K562 (cell line): ENCODE measurements at regions not wholly inside any gene's neighbourhood (a gene's known extent, or its start where the extent isn't known, plus 50 kb on each side); places are given as distances from the start of the nearest gene placed in this dataset.

Source experiments
- ATAC-seq: fragments of 200-7000 bp; cut with Tn5 transposase; 3 replicates; pipeline ENCODE4 v1.9.1; 2020; ENCODE audit warnings: moderate library complexity
- BruUV-seq: library from RNA; stranded (reverse); fragments of 400-500 nt; replicated peaks from 2 replicates; lab custom pipeline; 2021; lab: Mats Ljungman, UMichigan
- CTCF ChIA-PET: fragments of 300-600 bp; formaldehyde crosslinking; extraction: SDS; loops from one replicate; lab custom pipeline; 2021; ENCODE audit warnings: low intra/inter-chr PET ratio; lab: Yijun Ruan, JAX
- POLR2A ChIA-PET: fragments of 300-600, 350-650 bp; sonication (Branson Sonifier 250); formaldehyde crosslinking; extraction: SDS; loops from one replicate; lab custom pipeline; 2021; ENCODE audit warnings: antibody characterized with exemption, inconsistent platforms; lab: Yijun Ruan, JAX
- DNase-seq, 4 experiments: peaks; one replicate each; pipeline versions ENCODE4 v3.0.0 to v3.0.0-alpha.2; 2011 to 2018; ENCODE audit warnings: low spot score in 3 of 4, mixed read lengths in 3 of 4; ENCODE audit errors: extremely low read depth in 1 of 4
- FAIRE-seq: peaks from 2 replicates; lab custom pipeline; 2011; peaks lifted over from hg19 to GRCh38; lab: Jason Lieb, UNC
- H2AFZ ChIP-seq: 2 replicates; pipeline ENCODE4 v1.6.0; 2011; ENCODE audit warnings: low read depth, low read length, control low read depth, inconsistent platforms
- H3K27ac ChIP-seq: fragments of 200-600 bp; 3 replicates; pipeline ENCODE4 v1.8.0; 2011; ENCODE audit warnings: low read depth, mild to moderate bottlenecking, control low read depth, inconsistent platforms, low read length, moderate library complexity, mixed read lengths; ENCODE audit errors: extremely low read depth
- H3K27me3 ChIP-seq, 2 experiments: fragments of 300-600 bp in 1 of 2; 2 replicates in 1 of 2; 3 replicates in 1 of 2; pipeline versions ENCODE4 v1.6.0 to v1.8.0; 2011; ENCODE audit warnings: inconsistent platforms in 2 of 2, low read length in 2 of 2, mild to moderate bottlenecking in 1 of 2, mixed read lengths in 1 of 2, moderate library complexity in 1 of 2; ENCODE audit not compliant: control insufficient read depth in 2 of 2, insufficient read depth in 2 of 2
- H3K36me3 ChIP-seq: fragments of 300-600 bp; 3 replicates; pipeline ENCODE4 v1.8.0; 2011; ENCODE audit warnings: mild to moderate bottlenecking, low read length, inconsistent platforms; ENCODE audit not compliant: control insufficient read depth, insufficient read depth
- H3K4me1 ChIP-seq, 2 experiments: fragments of 200-600 bp in 1 of 2; replicated peaks in 1 of 2; 2 replicates in 1 of 2; 3 replicates in 1 of 2; pipeline versions ENCODE4 v1.5.1 to v1.8.0; 2011; ENCODE audit warnings: inconsistent platforms in 2 of 2, low read length in 2 of 2, mild to moderate bottlenecking in 1 of 2, mixed read lengths in 1 of 2, moderate library complexity in 1 of 2; ENCODE audit not compliant: control insufficient read depth in 2 of 2, insufficient read depth in 2 of 2
- H3K4me2 ChIP-seq: 2 replicates; pipeline ENCODE4 v1.6.1; 2011; ENCODE audit warnings: low read length, control low read depth, inconsistent platforms, mixed read lengths; ENCODE audit not compliant: insufficient read depth
- H3K4me3 ChIP-seq: fragments of 200-600 bp; sonication (generic), shearing (Covaris generic); 2 replicates; pipeline ENCODE4 v1.5.1; 2016; ENCODE audit warnings: control low read depth, inconsistent platforms
- H3K79me2 ChIP-seq: fragments of 200-600 bp; 3 replicates; pipeline ENCODE4 v1.8.0; 2011; ENCODE audit warnings: low read length, inconsistent platforms; ENCODE audit not compliant: control insufficient read depth, insufficient read depth
- H3K9ac ChIP-seq, 2 experiments: 2 replicates each; pipeline versions ENCODE4 v1.6.0 to v1.6.1; 2011; ENCODE audit warnings: low read depth in 2 of 2, low read length in 2 of 2, control low read depth in 1 of 2, inconsistent platforms in 1 of 2, mild to moderate bottlenecking in 1 of 2, mixed read lengths in 1 of 2; ENCODE audit not compliant: insufficient read depth in 1 of 2
- H3K9me1 ChIP-seq: one replicate; pipeline ENCODE4 v1.6.0; 2011; ENCODE audit warnings: inconsistent platforms, mild to moderate bottlenecking, low read length, moderate library complexity; ENCODE audit not compliant: control insufficient read depth, insufficient read depth
- H3K9me3 ChIP-seq: replicated peaks from 2 replicates; pipeline ENCODE4 v1.5.1; 2011; ENCODE audit warnings: low read depth, low read length, inconsistent platforms; ENCODE audit not compliant: control insufficient read depth, insufficient read depth
- H4K20me1 ChIP-seq: replicated peaks from 2 replicates; pipeline ENCODE4 v1.6.1; 2011; ENCODE audit warnings: low read length, inconsistent platforms, mixed read lengths; ENCODE audit not compliant: control insufficient read depth, insufficient read depth
- ELF4 ChIP-seq: fragments of 450-650 bp; formaldehyde crosslinking; IDR thresholded peaks from 2 replicates; pipeline ENCODE4 v1.4.0; 2022; ENCODE audit warnings: missing genetic modification characterization
- PHTF2 ChIP-seq: fragments of 250-450 bp; sonication (Bioruptor Pico); IDR thresholded peaks from 2 replicates; pipeline ENCODE4 v1.5.0; 2021; ENCODE audit warnings: mild to moderate bottlenecking
- PRDM10 ChIP-seq: fragments of 450-650 bp; IDR thresholded peaks from 2 replicates; pipeline ENCODE4 v1.6.1; 2018; ENCODE audit not compliant: partially characterized antibody
- in situ Hi-C: fragments of 300-500 bp; cut with MboI; formaldehyde crosslinking; loops from 4 replicates; pipeline ENCODE4 v1.15.0; 2018; ENCODE audit warnings: inconsistent platforms, mixed read lengths
- intact Hi-C: fragments of 100-400 bp; cut with micrococcal nuclease; formaldehyde crosslinking; loops from 2 replicates; pipeline ENCODE4 v1.14.2; 2022

GRCh38 chr5:98328015-98328414, 445.4 kb upstream of the RGMB start:
- no peak overlapping the region for H2AFZ ChIP-seq
- no peaks in the 10 kb centered on the region for H3K4me1 ChIP-seq
- no peak overlapping the region for H3K27ac ChIP-seq
- H3K9me3 ChIP-seq, result no peaks in the 10 kb centered on the region
- no peaks in the 10 kb centered on the region for H3K9me1 ChIP-seq
- TF ChIP-seq PHTF2 (CRISPR knock-in tag), result no peak
- no peak for TF ChIP-seq PRDM10
- TF ChIP-seq ELF4 (CRISPR knock-in tag), result no peak
- no peaks in the 10 kb centered on the region for H4K20me1 ChIP-seq
- no peak overlapping the region for H3K9ac ChIP-seq
- CTCF ChIA-PET, result no interaction called here
- intact Hi-C loops (no loop called here), in situ Hi-C loops (no loop called here)
- POLR2A ChIA-PET, result no interaction called here
- no peak overlapping the region for H3K4me3 ChIP-seq
- DNase-seq (no peak), ATAC-seq (no peak), FAIRE-seq (no peak)
- H3K36me3 ChIP-seq, result no peaks in the 10 kb centered on the region
- H3K79me2 ChIP-seq, result no peaks in the 10 kb centered on the region
- BruUV-seq, result no TSS peak
- H3K27me3 ChIP-seq, result no peaks in the 10 kb centered on the region
- H3K4me2 ChIP-seq, result no peak overlapping the region
